ENCODE measurements at regions not wholly inside any gene's neighbourhood (a gene's known extent, or its start where the extent isn't known, plus 50 kb on each side); places are given as distances from the start of the nearest gene placed in this dataset.

DNA sequence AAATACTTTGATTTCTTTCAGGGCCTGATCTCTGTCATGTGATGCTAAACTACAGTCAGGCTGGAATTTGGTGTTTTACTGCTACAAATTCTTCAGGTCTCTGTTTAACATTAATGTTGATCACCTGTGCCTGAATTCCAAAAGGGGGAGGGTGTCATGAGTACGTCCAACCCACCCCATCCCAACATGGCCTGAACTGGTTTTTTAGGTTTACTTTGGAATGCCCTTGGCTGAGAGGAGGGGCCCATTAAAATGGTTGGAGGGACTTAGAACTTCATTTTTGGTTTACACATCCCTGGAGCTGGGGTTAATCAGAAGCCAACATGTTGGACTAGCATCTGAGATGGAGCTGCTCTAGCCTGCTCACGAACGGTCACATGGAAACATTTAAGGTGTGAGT lies 60.8 kb upstream of the CFAP46 start:
- no peaks in the 10 kb centered on the region for H3K36me3 ChIP-seq
- no peaks in the 10 kb centered on the region for H3K27me3 ChIP-seq
- DNase-seq = no peak
- no peak overlapping the region for H3K27ac ChIP-seq
- intact Hi-C loops (cut with DNase I) = no loop called here
- no peak for TF ChIP-seq EP300 (IDR thresholded peaks at IDR 0.05)
- no peak for TF ChIP-seq POLR2A (IDR thresholded peaks at IDR 0.05)
- no peak for TF ChIP-seq CTCF (IDR thresholded peaks at IDR 0.05)
- WGBS, 3 donors = 75 to 90% (median 76%) methylated on average over 3 of the region's 3 CpGs
- no peak overlapping the region for H3K4me3 ChIP-seq
- no peaks in the 10 kb centered on the region for H3K9me3 ChIP-seq
- no peaks in the 10 kb centered on the region for H3K4me1 ChIP-seq (ENCODE audit: insufficient read depth)

GRCh38 chr10:133002685-133003084 lies 60.3 kb upstream of the CFAP46 start:
- intact Hi-C loops (cut with DNase I) = no loop called here

DNA sequence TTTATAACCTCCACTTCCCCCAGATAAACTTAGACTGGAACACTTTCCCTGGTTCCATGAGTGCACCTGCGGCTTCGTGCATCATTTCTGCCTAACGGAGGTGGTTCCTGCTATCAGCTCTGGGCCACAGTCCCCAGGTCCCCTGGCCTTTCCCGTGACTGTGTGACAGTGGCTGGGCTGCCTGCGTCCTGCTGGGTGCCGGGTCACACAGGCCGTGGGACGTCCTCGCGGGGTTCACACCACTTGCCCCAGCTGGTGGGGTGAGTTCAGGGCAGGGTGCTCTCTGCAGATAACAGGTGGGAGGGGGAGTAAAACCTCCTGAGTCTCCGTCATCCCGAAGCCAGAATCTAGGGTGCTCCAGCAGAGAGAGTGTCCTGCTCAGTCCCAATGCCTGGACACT lies 58.7 kb upstream of the CFAP46 start:
- DNase-seq = no peak
- TF ChIP-seq CTCF (IDR thresholded peaks at IDR 0.05) = no peak
- no peak for TF ChIP-seq EP300 (IDR thresholded peaks at IDR 0.05)
- 81 to 88% (median 85%) methylated on average over 12 of the region's 12 CpGs for WGBS, 3 donors
- Histone ChIP-seq H3K4me3 (no peak overlapping the region), H3K27me3 (no peaks in the 10 kb centered on the region), H3K4me1 (ENCODE audit: insufficient read depth) (no peaks in the 10 kb centered on the region), H3K27ac (no peak overlapping the region), H3K9me3 (no peaks in the 10 kb centered on the region), H3K36me3 (no peaks in the 10 kb centered on the region)
- intact Hi-C loops (cut with DNase I) = no loop called here

More at GRCh38 chr10:133002685-133003084, 60.3 kb upstream of the CFAP46 start:
- Histone ChIP-seq H3K27ac (no peak overlapping the region), H3K36me3 (no peaks in the 10 kb centered on the region), H3K4me1 (ENCODE audit: insufficient read depth) (no peaks in the 10 kb centered on the region), H3K27me3 (no peaks in the 10 kb centered on the region), H3K9me3 (no peaks in the 10 kb centered on the region), H3K4me3 (no peak overlapping the region)
- TF ChIP-seq POLR2A (IDR thresholded peaks at IDR 0.05) (no peak), EP300 (IDR thresholded peaks at IDR 0.05) (no peak), CTCF (IDR thresholded peaks at IDR 0.05) (no peak)
- WGBS, 3 donors = 53 to 62% (median 56%) methylated on average over 2 of the region's 2 CpGs
- no peak for DNase-seq

GRCh38 chr10:133000648-133001047 lies 58.3 kb upstream of the CFAP46 start:
- no peaks in the 10 kb centered on the region for H3K9me3 ChIP-seq
- no peaks in the 10 kb centered on the region for H3K27me3 ChIP-seq
- WGBS, 3 donors = 76 to 77% (median 77%) methylated on average over 9 of the region's 9 CpGs
- intact Hi-C loops (cut with DNase I) = no loop called here
- no peaks in the 10 kb centered on the region for H3K36me3 ChIP-seq
- DNase-seq = no peak
- H3K27ac ChIP-seq = no peak overlapping the region
- H3K4me3 ChIP-seq = no peak overlapping the region
- TF ChIP-seq CTCF (IDR thresholded peaks at IDR 0.05) (no peak), EP300 (IDR thresholded peaks at IDR 0.05) (no peak), POLR2A (IDR thresholded peaks at IDR 0.05) (no peak)
- no peaks in the 10 kb centered on the region for H3K4me1 ChIP-seq (ENCODE audit: insufficient read depth)

Measured in ovary (tissue), 7 donors.